Lower leg skin (tissue), 3 donors: ENCODE measurements at regions not wholly inside any gene's neighbourhood (a gene's known extent, or its start where the extent isn't known, plus 50 kb on each side); places are given as distances from the start of the nearest gene placed in this dataset.

Experiments
- POLR2A ChIP-seq, 2 donors: fragments of 450-650 bp; IDR thresholded peaks; one replicate each; pipeline ENCODE4 v1.6.1; 2016 to 2017; ENCODE audit warnings: antibody characterized with exemption in 2 of 2, mild to moderate bottlenecking in 1 of 2, moderate library complexity in 1 of 2
- TF ChIP-seq, protein P1 (sequence below), 3 donors: fragments of 450-650 bp; IDR thresholded peaks; one replicate each; pipeline ENCODE4 v1.5.1; 2016; ENCODE audit warnings: antibody characterized with exemption in 3 of 3, mild to moderate bottlenecking in 3 of 3, moderate library complexity in 2 of 3

- TF ChIP-seq, protein P1, sequence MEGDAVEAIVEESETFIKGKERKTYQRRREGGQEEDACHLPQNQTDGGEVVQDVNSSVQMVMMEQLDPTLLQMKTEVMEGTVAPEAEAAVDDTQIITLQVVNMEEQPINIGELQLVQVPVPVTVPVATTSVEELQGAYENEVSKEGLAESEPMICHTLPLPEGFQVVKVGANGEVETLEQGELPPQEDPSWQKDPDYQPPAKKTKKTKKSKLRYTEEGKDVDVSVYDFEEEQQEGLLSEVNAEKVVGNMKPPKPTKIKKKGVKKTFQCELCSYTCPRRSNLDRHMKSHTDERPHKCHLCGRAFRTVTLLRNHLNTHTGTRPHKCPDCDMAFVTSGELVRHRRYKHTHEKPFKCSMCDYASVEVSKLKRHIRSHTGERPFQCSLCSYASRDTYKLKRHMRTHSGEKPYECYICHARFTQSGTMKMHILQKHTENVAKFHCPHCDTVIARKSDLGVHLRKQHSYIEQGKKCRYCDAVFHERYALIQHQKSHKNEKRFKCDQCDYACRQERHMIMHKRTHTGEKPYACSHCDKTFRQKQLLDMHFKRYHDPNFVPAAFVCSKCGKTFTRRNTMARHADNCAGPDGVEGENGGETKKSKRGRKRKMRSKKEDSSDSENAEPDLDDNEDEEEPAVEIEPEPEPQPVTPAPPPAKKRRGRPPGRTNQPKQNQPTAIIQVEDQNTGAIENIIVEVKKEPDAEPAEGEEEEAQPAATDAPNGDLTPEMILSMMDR (IDR thresholded peaks at IDR 0.05) = no peak
- TF ChIP-seq POLR2A (IDR thresholded peaks at IDR 0.05) = no peak
Measured at GRCh38 chr3:177377166-177377565, 179.9 kb upstream of the TBL1XR1 start.
